HL-60 (cell line): ENCODE measurements at regions not wholly inside any gene's neighbourhood (a gene's known extent, or its start where the extent isn't known, plus 50 kb on each side); places are given as distances from the start of the nearest gene placed in this dataset.

Experiments used
- DNase-seq, 2 experiments: peaks; one replicate each; pipeline ENCODE4 v3.0.0-alpha.2; 2010 to 2020; ENCODE audit warnings: low read depth in 1 of 2, low spot score in 1 of 2
- H3K27ac ChIP-seq: fragments of 250-450 bp; sonication (Bioruptor Pico); replicated peaks from 2 replicates; pipeline ENCODE4 v1.5.1; 2020; ENCODE audit warnings: mild to moderate bottlenecking, moderate library complexity
- H3K27me3 ChIP-seq: fragments of 250-450 bp; sonication (Bioruptor Pico); 2 replicates; pipeline ENCODE4 v1.5.1; 2021; ENCODE audit warnings: mild to moderate bottlenecking, moderate library complexity; ENCODE audit not compliant: insufficient read depth, poor library complexity, severe bottlenecking
- H3K4me3 ChIP-seq: replicated peaks from 2 replicates; pipeline ENCODE4 v1.5.1; 2011; ENCODE audit warnings: mild to moderate bottlenecking, control low read depth, low read length; ENCODE audit not compliant: insufficient read depth
- CTCF ChIP-seq: IDR thresholded peaks from one replicate; pipeline ENCODE4 v1.5.1; 2011; ENCODE audit warnings: low read length, control low read depth, inconsistent platforms; ENCODE audit not compliant: insufficient read depth
- GABPA ChIP-seq: IDR thresholded peaks from 2 replicates; pipeline ENCODE4 v1.6.1; 2012; ENCODE audit warnings: low read depth
- POLR2AphosphoS5 ChIP-seq: IDR thresholded peaks from 2 replicates; pipeline ENCODE4 v1.6.1; 2012; ENCODE audit warnings: low read depth
- REST ChIP-seq: IDR thresholded peaks from 2 replicates; pipeline ENCODE4 v1.6.1; 2012; ENCODE audit warnings: low read depth; ENCODE audit not compliant: insufficient replicate concordance
- SPI1 ChIP-seq: IDR thresholded peaks from 2 replicates; pipeline ENCODE4 v1.6.1; 2012; ENCODE audit warnings: low read depth, mild to moderate bottlenecking, borderline replicate concordance

- Histone ChIP-seq H3K27me3 (no peaks in the 10 kb centered on the region), H3K27ac (no peak overlapping the region), H3K4me3 (no peak overlapping the region)
- no peak for TF ChIP-seq SPI1
- TF ChIP-seq REST, result no peak
- no peak for TF ChIP-seq POLR2AphosphoS5
- TF ChIP-seq GABPA, result no peak
- no peak for TF ChIP-seq CTCF
- DNase-seq, result no peak
Observed at GRCh38 chr17:79350533-79350932, 260.3 kb downstream of the RBFOX3 start.

GRCh38 chr17:79349506-79350400 is 261.1 kb downstream of the RBFOX3 start:
- H3K27ac ChIP-seq, result no peak overlapping the region
- no peak overlapping the region for H3K4me3 ChIP-seq
- TF ChIP-seq CTCF (no peak), GABPA (no peak), SPI1 (no peak), POLR2AphosphoS5 (no peak), REST (no peak)
- no peak for DNase-seq
- H3K27me3 ChIP-seq, result no peaks in the 10 kb centered on the region

GRCh38 chr17:79342376-79342775 is 267.8 kb downstream of the ENGASE start:
- Histone ChIP-seq H3K27me3 (no peaks in the 10 kb centered on the region), H3K27ac (no peak overlapping the region), H3K4me3 (no peak overlapping the region)
- DNase-seq, result no peak
- TF ChIP-seq POLR2AphosphoS5 (no peak), CTCF (no peak), REST (no peak), SPI1 (no peak), GABPA (no peak)
